GM23338 (cell line): ENCODE measurements at regions not wholly inside any gene's neighbourhood (a gene's known extent, or its start where the extent isn't known, plus 50 kb on each side); places are given as distances from the start of the nearest gene placed in this dataset.

Source experiments
- CREB1 ChIP-seq: fragments of 250-450 bp; sonication (Bioruptor Pico); IDR thresholded peaks from 2 replicates; pipeline ENCODE4 v1.5.0; 2020; ENCODE audit warnings: low read depth, mild to moderate bottlenecking, moderate library complexity
- CTCF ChIP-seq, 2 experiments: fragments of 200-600 bp in 1 of 2; sonication (generic) in 1 of 2; conservative IDR thresholded peaks; 2 replicates each; pipeline versions ENCODE4 v1.5.1 to v1.6.1; 2016 to 2017; ENCODE audit warnings: antibody characterized with exemption in 2 of 2, low read depth in 2 of 2, mild to moderate bottlenecking in 2 of 2, moderate library complexity in 1 of 2
- EZH2 ChIP-seq: fragments of 200-600 bp; sonication (generic); IDR thresholded peaks from one replicate; pipeline ENCODE4 v1.8.0; 2017; ENCODE audit warnings: antibody characterized with exemption, mild to moderate bottlenecking, low read depth; ENCODE audit not compliant: unreplicated experiment
- EZH2phosphoT487 ChIP-seq: fragments of 200-600 bp; sonication (generic); IDR thresholded peaks from one replicate; pipeline ENCODE4 v1.8.1; 2018; ENCODE audit warnings: antibody characterized with exemption; ENCODE audit not compliant: unreplicated experiment
- JUNB ChIP-seq: IDR thresholded peaks from one replicate; pipeline ENCODE4 v1.6.1; 2016; ENCODE audit warnings: antibody characterized with exemption; ENCODE audit not compliant: unreplicated experiment
- POLR2AphosphoS5 ChIP-seq: IDR thresholded peaks from 2 replicates; pipeline ENCODE4 v1.6.1; 2016; ENCODE audit warnings: antibody characterized with exemption, low read depth
- REST ChIP-seq: IDR thresholded peaks from one replicate; pipeline ENCODE4 v1.6.1; 2018; ENCODE audit warnings: antibody characterized with exemption; ENCODE audit not compliant: unreplicated experiment
- ZNF462 ChIP-seq: fragments of 250-450 bp; sonication (Bioruptor Pico); IDR thresholded peaks from 2 replicates; pipeline ENCODE4 v1.5.0; 2020; ENCODE audit warnings: mild to moderate bottlenecking, moderate library complexity

- TF ChIP-seq EZH2 (no peak), CTCF (conservative IDR thresholded peaks at IDR 0.05; ENCODE audit: low read depth in 2 of 2) (no peak), POLR2AphosphoS5 (no peak), REST (no peak), JUNB (no peak), CREB1 (CRISPR knock-in tag) (no peak), EZH2phosphoT487 (no peak), ZNF462 (CRISPR knock-in tag) (no peak)
Observed at GRCh38 chr3:113129168-113129567, 82.2 kb upstream of the BOC start.
